Prostate gland (tissue), 2 donors: ENCODE measurements at regions not wholly inside any gene's neighbourhood (a gene's known extent, or its start where the extent isn't known, plus 50 kb on each side); places are given as distances from the start of the nearest gene placed in this dataset.

ENCODE experiments used
- POLR2A ChIP-seq: fragments of 450-650 bp; IDR thresholded peaks from one replicate; pipeline ENCODE4 v1.6.1; 2016; ENCODE audit warnings: antibody characterized with exemption, mild to moderate bottlenecking
- TF ChIP-seq, protein P1 (sequence below), 4 experiments: fragments of 200-600 bp in 2 of 4; fragments of 450-650 bp in 2 of 4; sonication (generic) in 2 of 4; IDR thresholded peaks; 1 replicate in 3 of 4; 2 replicates in 1 of 4; pipeline ENCODE4 v1.5.1; 2016 to 2019; ENCODE audit warnings: antibody characterized with exemption in 4 of 4, mild to moderate bottlenecking in 2 of 4, moderate library complexity in 2 of 4

DNA sequence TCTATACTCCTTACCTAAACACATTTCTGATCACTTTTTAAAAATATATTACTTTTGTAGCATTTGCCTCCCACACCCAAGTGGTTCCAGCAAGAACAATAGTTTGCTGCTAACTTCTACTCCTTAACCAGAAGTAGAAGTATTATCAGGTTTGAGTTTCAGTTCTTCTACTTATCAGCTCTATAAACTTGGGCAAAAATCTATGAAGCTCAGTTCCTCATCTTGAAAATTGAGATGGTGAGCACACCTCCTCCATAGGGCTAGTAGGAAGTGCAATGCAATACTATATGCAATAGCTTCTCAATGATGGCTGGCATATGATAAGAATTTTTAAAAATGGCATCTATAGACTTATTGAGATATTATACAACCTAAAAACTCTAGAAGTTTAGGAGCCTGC, 283.7 kb downstream of the TLR4 start:
- TF ChIP-seq, protein P1, sequence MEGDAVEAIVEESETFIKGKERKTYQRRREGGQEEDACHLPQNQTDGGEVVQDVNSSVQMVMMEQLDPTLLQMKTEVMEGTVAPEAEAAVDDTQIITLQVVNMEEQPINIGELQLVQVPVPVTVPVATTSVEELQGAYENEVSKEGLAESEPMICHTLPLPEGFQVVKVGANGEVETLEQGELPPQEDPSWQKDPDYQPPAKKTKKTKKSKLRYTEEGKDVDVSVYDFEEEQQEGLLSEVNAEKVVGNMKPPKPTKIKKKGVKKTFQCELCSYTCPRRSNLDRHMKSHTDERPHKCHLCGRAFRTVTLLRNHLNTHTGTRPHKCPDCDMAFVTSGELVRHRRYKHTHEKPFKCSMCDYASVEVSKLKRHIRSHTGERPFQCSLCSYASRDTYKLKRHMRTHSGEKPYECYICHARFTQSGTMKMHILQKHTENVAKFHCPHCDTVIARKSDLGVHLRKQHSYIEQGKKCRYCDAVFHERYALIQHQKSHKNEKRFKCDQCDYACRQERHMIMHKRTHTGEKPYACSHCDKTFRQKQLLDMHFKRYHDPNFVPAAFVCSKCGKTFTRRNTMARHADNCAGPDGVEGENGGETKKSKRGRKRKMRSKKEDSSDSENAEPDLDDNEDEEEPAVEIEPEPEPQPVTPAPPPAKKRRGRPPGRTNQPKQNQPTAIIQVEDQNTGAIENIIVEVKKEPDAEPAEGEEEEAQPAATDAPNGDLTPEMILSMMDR (IDR thresholded peaks at IDR 0.05), result no peak
- no peak for TF ChIP-seq POLR2A
